ENCODE measurements at regions not wholly inside any gene's neighbourhood (a gene's known extent, or its start where the extent isn't known, plus 50 kb on each side); places are given as distances from the start of the nearest gene placed in this dataset.

DNA sequence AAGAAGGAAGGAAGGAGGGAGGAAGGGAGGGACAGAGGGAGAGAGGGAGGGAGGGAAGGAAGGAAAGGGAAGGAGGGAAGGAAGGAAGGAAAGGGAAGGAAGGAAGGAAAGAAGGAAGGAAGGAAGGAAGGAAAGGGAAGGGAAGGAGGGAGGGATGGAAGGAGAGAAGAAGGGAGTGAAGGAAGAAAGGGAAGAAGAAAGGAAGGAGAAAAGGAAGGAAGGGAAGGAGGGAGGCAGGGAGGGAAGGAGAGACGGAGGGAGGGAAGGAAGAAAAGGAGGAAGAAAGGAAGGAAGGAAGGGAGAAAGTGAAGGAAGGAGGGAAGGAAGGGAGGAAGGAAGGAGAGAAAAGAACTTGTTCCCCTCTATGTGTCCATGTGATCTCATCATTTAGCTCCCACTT lies 465.0 kb downstream of the KCTD8 start:
- intact Hi-C loops (cut with DNase I; ENCODE audit: low total_unique reads) = no loop called here
- no peak for DNase-seq (ENCODE audit: low spot score in 2 of 2)
- H3K4me3 ChIP-seq (ENCODE audit: low read depth, poor library complexity, severe bottlenecking) = no peak overlapping the region
- TF ChIP-seq, protein P1, sequence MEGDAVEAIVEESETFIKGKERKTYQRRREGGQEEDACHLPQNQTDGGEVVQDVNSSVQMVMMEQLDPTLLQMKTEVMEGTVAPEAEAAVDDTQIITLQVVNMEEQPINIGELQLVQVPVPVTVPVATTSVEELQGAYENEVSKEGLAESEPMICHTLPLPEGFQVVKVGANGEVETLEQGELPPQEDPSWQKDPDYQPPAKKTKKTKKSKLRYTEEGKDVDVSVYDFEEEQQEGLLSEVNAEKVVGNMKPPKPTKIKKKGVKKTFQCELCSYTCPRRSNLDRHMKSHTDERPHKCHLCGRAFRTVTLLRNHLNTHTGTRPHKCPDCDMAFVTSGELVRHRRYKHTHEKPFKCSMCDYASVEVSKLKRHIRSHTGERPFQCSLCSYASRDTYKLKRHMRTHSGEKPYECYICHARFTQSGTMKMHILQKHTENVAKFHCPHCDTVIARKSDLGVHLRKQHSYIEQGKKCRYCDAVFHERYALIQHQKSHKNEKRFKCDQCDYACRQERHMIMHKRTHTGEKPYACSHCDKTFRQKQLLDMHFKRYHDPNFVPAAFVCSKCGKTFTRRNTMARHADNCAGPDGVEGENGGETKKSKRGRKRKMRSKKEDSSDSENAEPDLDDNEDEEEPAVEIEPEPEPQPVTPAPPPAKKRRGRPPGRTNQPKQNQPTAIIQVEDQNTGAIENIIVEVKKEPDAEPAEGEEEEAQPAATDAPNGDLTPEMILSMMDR (IDR thresholded peaks at IDR 0.05) = no peak
- no peak for TF ChIP-seq POLR2A (IDR thresholded peaks at IDR 0.05)
- 85 to 94% methylated on average over 1 of the region's 1 CpG for WGBS, 2 donors

DNA sequence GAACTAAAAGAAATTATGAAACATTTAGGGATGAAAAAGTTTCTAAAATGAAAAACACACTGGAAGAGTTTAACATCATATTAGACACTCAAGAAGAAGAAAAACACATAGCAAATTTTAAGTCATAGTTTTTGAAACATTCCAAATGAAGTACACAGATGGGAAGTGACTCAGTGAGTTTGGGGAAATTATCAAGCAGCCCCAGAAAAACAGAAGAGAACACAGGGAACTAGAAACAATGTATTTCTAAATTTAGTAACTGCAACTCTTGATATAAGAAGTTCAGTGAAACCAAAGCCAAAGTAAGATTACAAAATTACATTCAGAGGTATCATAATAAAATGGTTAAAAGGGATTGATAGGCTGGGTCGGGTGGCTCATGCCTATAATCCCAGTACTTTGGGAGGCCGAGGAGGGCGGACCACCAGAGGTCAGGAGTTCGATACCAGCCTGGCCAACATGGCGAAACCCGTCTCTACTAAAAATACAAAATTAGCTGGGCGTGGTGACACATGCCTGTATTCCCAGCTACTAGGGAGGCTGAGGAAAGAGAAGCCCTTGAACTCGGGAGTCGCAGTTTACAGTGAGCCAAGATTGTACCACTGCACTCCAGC lies 461.2 kb downstream of the KCTD8 start:
- no peak for DNase-seq (ENCODE audit: low spot score in 2 of 2)
- TF ChIP-seq, protein P1 (IDR thresholded peaks at IDR 0.05) = no peak
- TF ChIP-seq POLR2A (IDR thresholded peaks at IDR 0.05) = no peak
- WGBS, 2 donors = 88 to 89% methylated on average over 9 of the region's 9 CpGs
- no peak overlapping the region for H3K4me3 ChIP-seq (ENCODE audit: low read depth, poor library complexity, severe bottlenecking)
- intact Hi-C loops (cut with DNase I; ENCODE audit: low total_unique reads) = no loop called here

DNA sequence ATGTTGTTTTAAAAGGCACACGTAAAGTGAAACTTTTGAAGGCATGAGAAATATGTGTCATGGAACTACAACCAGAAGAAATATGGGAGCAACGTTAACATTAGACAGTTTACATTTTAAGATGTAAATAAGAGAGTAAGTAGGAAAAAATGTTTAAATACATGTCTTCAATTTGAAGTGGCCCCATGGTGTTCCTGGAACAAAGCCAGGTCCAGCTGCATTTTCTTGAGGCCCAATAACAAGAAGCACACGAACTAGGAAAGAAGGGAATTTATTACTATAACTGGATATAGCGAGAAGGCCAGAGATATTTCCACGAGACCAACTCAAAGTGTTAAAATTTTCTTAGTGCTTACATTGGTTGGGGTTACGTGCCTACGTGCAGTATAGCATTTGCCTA lies 458.1 kb downstream of the KCTD8 start:
- intact Hi-C loops (cut with DNase I; ENCODE audit: low total_unique reads) = no loop called here
- TF ChIP-seq POLR2A (IDR thresholded peaks at IDR 0.05) = no peak
- TF ChIP-seq, protein P1 (IDR thresholded peaks at IDR 0.05) = no peak
- H3K4me3 ChIP-seq (ENCODE audit: low read depth, poor library complexity, severe bottlenecking) = no peak overlapping the region
- no peak for DNase-seq (ENCODE audit: low spot score in 2 of 2)
- 56 to 62% methylated on average over 7 of the region's 7 CpGs for WGBS, 2 donors

DNA sequence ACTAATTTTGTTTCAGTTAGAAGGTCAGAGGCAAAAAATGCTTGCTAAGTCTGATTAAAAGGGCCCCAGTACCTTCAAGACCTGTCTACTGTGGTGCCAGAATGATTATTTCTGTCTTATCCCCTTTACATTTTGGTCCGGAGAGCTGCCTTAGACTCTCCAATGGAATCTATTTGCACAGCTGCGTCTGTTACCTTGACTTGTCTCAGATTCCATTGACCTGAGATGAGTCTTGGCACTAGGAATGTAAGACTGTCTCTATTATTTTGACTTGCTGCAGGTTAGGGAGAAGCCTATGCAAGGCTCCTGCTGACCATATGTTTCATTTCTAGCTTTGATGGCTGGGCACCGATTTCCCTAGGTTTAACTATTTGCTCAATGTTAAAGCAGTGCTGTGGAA lies 457.6 kb downstream of the KCTD8 start:
- no peak for DNase-seq (ENCODE audit: low spot score in 2 of 2)
- intact Hi-C loops (cut with DNase I; ENCODE audit: low total_unique reads) = no loop called here
- H3K4me3 ChIP-seq (ENCODE audit: low read depth, poor library complexity, severe bottlenecking) = no peak overlapping the region
- no peak for TF ChIP-seq POLR2A (IDR thresholded peaks at IDR 0.05)
- TF ChIP-seq, protein P1 (IDR thresholded peaks at IDR 0.05) = no peak
- 62 to 65% methylated on average over 3 of the region's 3 CpGs for WGBS, 2 donors

DNA sequence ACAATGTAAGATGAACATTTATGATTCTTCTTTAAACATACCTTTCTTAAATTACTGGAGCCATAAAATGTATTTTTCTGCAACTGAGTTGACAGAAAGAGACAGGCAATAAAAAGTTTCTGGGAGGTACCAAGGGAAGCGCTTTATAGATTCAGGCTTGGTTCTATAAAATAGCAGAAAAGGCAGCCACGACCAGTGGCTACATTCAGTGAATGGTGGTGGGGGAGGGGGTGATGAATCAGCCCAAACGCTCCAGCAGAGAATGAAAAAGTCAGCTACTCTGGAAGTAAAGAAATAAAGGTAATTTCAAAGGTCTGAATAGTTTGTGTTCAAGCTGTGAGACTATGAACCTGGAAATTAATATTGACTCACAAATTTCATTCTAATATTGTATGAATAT lies 456.1 kb downstream of the KCTD8 start:
- WGBS, 2 donors = 37 to 50% methylated on average over 3 of the region's 3 CpGs
- TF ChIP-seq, protein P1 (IDR thresholded peaks at IDR 0.05) = no peak
- TF ChIP-seq POLR2A (IDR thresholded peaks at IDR 0.05) = no peak
- intact Hi-C loops (cut with DNase I; ENCODE audit: low total_unique reads) = no loop called here
- no peak overlapping the region for H3K4me3 ChIP-seq (ENCODE audit: low read depth, poor library complexity, severe bottlenecking)
- DNase-seq (ENCODE audit: low spot score in 2 of 2) = no peak
